Cardiac muscle cell (in vitro differentiated cells and primary cell): ENCODE measurements at regions not wholly inside any gene's neighbourhood (a gene's known extent, or its start where the extent isn't known, plus 50 kb on each side); places are given as distances from the start of the nearest gene placed in this dataset.

ENCODE experiments used
- DNase-seq, 2 donors: peaks; one replicate each; pipeline versions ENCODE4 v3.0.0 to v3.0.0-alpha.2; 2010 to 2017; ENCODE audit warnings: low read depth in 1 of 2, low spot score in 1 of 2
- H3K27ac ChIP-seq: fragments of 200-600 bp; sonication (generic); 2 replicates; pipeline ENCODE4 v1.5.1; 2016
- H3K27me3 ChIP-seq: fragments of 200-600 bp; sonication (generic); 2 replicates; pipeline ENCODE4 v1.6.0; 2016; ENCODE audit warnings: control low read depth
- H3K36me3 ChIP-seq: fragments of 200-600 bp; sonication (generic); 2 replicates; pipeline ENCODE4 v1.5.1; 2016; ENCODE audit warnings: control low read depth
- H3K4me1 ChIP-seq: fragments of 200-600 bp; sonication (generic); 2 replicates; pipeline ENCODE4 v1.8.1; 2017; ENCODE audit warnings: low read depth, mild to moderate bottlenecking, mixed run types
- H3K4me3 ChIP-seq: fragments of 200-600 bp; sonication (generic); 2 replicates; pipeline ENCODE4 v1.5.1; 2016; ENCODE audit warnings: mild to moderate bottlenecking
- H3K9me3 ChIP-seq: fragments of 200-600 bp; sonication (generic); 2 replicates; pipeline ENCODE4 v1.5.1; 2017; ENCODE audit warnings: low read depth, mild to moderate bottlenecking, control low read depth
- TF ChIP-seq, protein P1 (sequence below): IDR thresholded peaks from 2 replicates; pipeline ENCODE4 v1.5.1; 2012; ENCODE audit warnings: low read depth, mild to moderate bottlenecking, low read length

DNA sequence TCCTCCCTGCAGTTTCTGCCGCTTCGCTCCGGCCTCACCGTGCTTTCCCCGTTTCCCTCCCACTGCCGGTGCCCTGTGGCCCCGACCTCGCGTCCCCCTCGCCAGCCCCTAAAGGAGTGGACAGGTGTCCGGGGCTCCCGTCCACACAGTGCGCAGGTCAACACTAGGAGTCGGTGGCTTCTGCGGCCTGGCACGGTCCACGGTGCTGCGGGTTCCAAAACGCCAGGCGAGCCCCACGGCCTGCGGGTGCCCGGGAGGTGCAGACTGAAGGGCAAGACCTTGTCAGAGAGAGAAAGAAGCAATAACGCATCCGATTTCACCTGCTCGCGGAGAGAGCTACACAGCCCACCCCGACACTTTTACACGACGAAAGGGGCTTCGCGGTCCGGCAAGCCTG is 588.7 kb upstream of the SALL3 start:
- H3K27me3 ChIP-seq: no peaks in the 10 kb centered on the region
- DNase-seq: no peak
- TF ChIP-seq, protein P1, sequence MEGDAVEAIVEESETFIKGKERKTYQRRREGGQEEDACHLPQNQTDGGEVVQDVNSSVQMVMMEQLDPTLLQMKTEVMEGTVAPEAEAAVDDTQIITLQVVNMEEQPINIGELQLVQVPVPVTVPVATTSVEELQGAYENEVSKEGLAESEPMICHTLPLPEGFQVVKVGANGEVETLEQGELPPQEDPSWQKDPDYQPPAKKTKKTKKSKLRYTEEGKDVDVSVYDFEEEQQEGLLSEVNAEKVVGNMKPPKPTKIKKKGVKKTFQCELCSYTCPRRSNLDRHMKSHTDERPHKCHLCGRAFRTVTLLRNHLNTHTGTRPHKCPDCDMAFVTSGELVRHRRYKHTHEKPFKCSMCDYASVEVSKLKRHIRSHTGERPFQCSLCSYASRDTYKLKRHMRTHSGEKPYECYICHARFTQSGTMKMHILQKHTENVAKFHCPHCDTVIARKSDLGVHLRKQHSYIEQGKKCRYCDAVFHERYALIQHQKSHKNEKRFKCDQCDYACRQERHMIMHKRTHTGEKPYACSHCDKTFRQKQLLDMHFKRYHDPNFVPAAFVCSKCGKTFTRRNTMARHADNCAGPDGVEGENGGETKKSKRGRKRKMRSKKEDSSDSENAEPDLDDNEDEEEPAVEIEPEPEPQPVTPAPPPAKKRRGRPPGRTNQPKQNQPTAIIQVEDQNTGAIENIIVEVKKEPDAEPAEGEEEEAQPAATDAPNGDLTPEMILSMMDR: no peak
- no peaks in the 10 kb centered on the region for H3K36me3 ChIP-seq
- H3K4me1 ChIP-seq: no peaks in the 10 kb centered on the region
- H3K9me3 ChIP-seq: no peaks in the 10 kb centered on the region
- H3K27ac ChIP-seq: no peak overlapping the region
- H3K4me3 ChIP-seq: no peak overlapping the region

DNA sequence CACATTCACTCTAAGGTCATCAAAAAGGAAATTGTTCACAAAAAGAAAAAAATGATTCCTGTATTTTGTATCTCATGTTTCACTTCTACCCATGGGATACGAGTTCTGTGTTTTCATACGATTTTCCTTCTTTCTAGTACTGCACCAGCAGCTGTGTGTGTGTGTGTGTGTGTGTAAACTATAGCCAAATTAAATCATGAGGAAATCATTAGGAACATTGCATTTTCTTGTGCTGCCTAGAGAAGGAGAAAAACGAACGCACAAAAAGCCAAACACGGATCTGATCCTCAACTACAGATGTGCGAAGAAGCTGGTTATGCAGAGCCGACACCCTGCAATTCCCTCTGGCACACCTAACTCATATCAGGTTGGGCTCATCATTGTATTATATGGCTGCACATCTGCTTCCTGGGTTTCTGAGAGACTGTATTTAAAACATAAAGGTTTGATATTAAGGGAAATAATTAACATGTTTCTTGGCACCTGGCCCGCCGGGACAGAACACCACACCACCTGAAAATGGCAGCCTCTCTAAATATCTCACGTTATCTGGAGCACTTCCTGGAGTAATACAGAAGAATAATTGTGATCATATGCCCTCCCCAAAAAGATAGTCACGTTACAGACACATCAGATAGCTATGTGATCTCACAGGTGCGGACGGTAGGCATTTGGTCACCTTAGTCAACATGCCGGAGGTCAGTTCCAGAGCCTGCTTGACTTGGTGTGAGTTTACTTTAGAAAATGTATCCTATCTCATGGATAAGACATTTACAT is 586.3 kb upstream of the SALL3 start:
- no peaks in the 10 kb centered on the region for H3K27me3 ChIP-seq
- no peak for DNase-seq
- TF ChIP-seq, protein P1: no peak
- H3K36me3 ChIP-seq: no peaks in the 10 kb centered on the region
- no peaks in the 10 kb centered on the region for H3K9me3 ChIP-seq
- H3K4me1 ChIP-seq: no peaks in the 10 kb centered on the region
- H3K4me3 ChIP-seq: no peak overlapping the region
- no peak overlapping the region for H3K27ac ChIP-seq

DNA sequence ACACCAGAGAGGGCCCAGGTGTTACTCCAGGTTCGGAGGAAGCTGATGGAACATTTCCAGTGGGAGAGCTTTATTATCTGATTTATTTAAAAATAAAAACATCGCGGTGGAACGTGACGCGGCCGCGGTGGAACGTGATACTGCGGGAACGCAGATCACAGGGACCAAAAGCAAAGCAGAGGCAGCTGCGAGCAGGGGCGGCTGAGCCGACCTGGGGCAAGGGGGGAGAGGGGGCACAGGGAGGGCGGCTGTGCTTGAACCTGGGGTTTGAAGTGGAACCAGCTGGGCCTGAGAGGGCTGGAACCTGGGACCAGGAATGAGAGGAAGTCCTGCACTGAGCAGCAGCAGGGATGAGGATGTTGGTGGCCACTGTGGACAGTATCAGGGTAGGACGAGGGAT is 583.5 kb upstream of the SALL3 start:
- H3K9me3 ChIP-seq: no peaks in the 10 kb centered on the region
- H3K4me1 ChIP-seq: no peaks in the 10 kb centered on the region
- DNase-seq: no peak
- no peak overlapping the region for H3K4me3 ChIP-seq
- TF ChIP-seq, protein P1: no peak
- H3K27ac ChIP-seq: no peak overlapping the region
- no peaks in the 10 kb centered on the region for H3K27me3 ChIP-seq
- H3K36me3 ChIP-seq: no peaks in the 10 kb centered on the region

DNA sequence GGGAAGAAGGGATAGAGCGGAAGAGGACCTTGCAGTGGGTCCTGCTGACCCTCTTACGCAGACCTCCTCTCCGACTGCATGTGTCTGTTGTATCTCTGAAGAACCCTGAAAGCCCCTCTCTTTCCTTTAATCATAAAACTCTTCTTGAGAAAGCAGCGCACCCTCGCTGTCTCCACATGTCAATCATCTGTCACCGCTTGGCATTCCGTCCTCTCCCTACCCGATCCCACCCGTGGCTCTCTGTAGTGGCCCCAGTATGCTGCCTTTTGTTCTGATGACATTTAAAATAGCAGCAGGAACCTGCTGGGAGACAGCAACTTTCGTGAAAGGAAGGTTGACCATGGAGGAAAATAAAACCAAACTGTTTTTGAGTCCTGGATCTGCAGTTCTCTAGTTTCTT is 582.9 kb upstream of the SALL3 start:
- no peaks in the 10 kb centered on the region for H3K9me3 ChIP-seq
- H3K27ac ChIP-seq: no peak overlapping the region
- TF ChIP-seq, protein P1: no peak
- no peak for DNase-seq
- no peaks in the 10 kb centered on the region for H3K36me3 ChIP-seq
- H3K4me1 ChIP-seq: no peaks in the 10 kb centered on the region
- no peak overlapping the region for H3K4me3 ChIP-seq
- no peaks in the 10 kb centered on the region for H3K27me3 ChIP-seq

DNA sequence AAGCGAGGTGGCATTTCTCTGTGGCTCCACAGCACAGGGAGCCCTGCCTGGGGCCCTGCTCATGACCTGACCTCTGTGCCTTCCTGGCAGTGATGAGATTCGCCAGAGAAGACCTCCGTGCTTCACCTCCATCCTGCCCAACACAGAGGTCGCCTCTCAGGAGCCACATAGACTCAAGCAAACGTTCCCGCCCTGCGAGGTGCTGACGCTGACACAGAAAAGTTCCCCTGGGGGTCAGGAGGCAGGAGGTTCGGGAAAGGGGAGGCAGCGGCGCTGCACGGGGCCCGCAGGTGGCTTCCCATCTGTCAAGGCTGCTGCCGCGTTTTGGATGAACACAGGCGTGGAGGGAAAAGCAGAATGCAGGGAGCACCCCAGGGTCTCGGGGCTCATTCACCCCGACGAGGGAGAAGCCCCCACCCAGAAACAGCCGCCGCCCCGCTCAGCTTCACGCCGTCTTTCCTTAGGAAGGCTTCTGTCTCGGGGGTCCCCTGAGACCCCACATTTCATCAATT is 579.6 kb upstream of the SALL3 start:
- H3K4me3 ChIP-seq: no peak overlapping the region
- TF ChIP-seq, protein P1: no peak
- no peaks in the 10 kb centered on the region for H3K36me3 ChIP-seq
- no peaks in the 10 kb centered on the region for H3K4me1 ChIP-seq
- no peak overlapping the region for H3K27ac ChIP-seq
- no peaks in the 10 kb centered on the region for H3K9me3 ChIP-seq
- H3K27me3 ChIP-seq: no peaks in the 10 kb centered on the region
- DNase-seq: no peak
